Peyer's patch (tissue), 4 donors: ENCODE measurements at regions not wholly inside any gene's neighbourhood (a gene's known extent, or its start where the extent isn't known, plus 50 kb on each side); places are given as distances from the start of the nearest gene placed in this dataset.

Experiments used
- POLR2A ChIP-seq, 2 donors: fragments of 450-650 bp; IDR thresholded peaks; one replicate each; pipeline ENCODE4 v1.5.1; 2017; ENCODE audit warnings: antibody characterized with exemption in 2 of 2, mild to moderate bottlenecking in 2 of 2, moderate library complexity in 2 of 2
- TF ChIP-seq, protein P1 (sequence below), 6 experiments: fragments of 450-650 bp in 4 of 6; fragments of 200-600 bp in 2 of 6; sonication (generic) in 1 of 6; IDR thresholded peaks; one replicate each; pipeline ENCODE4 v1.5.1; 2017 to 2019; ENCODE audit warnings: antibody characterized with exemption in 6 of 6, mild to moderate bottlenecking in 3 of 6, moderate library complexity in 1 of 6

- TF ChIP-seq, protein P1, sequence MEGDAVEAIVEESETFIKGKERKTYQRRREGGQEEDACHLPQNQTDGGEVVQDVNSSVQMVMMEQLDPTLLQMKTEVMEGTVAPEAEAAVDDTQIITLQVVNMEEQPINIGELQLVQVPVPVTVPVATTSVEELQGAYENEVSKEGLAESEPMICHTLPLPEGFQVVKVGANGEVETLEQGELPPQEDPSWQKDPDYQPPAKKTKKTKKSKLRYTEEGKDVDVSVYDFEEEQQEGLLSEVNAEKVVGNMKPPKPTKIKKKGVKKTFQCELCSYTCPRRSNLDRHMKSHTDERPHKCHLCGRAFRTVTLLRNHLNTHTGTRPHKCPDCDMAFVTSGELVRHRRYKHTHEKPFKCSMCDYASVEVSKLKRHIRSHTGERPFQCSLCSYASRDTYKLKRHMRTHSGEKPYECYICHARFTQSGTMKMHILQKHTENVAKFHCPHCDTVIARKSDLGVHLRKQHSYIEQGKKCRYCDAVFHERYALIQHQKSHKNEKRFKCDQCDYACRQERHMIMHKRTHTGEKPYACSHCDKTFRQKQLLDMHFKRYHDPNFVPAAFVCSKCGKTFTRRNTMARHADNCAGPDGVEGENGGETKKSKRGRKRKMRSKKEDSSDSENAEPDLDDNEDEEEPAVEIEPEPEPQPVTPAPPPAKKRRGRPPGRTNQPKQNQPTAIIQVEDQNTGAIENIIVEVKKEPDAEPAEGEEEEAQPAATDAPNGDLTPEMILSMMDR (IDR thresholded peaks at IDR 0.05) = no peak
- no peak for TF ChIP-seq POLR2A (IDR thresholded peaks at IDR 0.05)
These were observed 623.0 kb downstream of the NPHP4 start for GRCh38 chr1:5369223-5369622.
